HG02571 (cell line): ENCODE measurements at regions not wholly inside any gene's neighbourhood (a gene's known extent, or its start where the extent isn't known, plus 50 kb on each side); places are given as distances from the start of the nearest gene placed in this dataset.

Experiments used
- ATAC-seq: cut with Tn5 transposase; IDR thresholded peaks from one replicate; pipeline ENCODE4 v1.9.1; 2021; ENCODE audit warnings: mild to moderate bottlenecking, moderate library complexity; ENCODE audit not compliant: unreplicated experiment

DNA sequence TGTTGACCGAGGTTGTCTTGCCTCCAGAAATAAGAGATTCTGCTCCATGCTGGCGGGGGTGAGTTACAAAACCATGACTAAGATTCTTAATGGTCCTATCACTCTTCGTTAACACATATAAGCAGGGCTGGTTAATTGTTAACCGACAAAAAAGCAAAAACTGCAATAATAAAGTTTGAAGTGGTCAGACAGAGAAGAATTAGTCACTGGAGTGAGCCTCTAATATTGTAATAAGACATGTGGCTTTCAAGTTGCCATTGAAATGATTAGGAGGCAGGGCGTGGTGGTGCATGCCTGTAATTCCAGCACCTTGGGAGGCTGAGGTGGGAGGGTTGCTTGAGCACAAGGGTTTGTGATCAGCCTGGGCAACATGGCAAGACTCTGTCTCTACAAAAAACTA, 78.4 kb upstream of the NR2F2 start:
- ATAC-seq = no peak

DNA sequence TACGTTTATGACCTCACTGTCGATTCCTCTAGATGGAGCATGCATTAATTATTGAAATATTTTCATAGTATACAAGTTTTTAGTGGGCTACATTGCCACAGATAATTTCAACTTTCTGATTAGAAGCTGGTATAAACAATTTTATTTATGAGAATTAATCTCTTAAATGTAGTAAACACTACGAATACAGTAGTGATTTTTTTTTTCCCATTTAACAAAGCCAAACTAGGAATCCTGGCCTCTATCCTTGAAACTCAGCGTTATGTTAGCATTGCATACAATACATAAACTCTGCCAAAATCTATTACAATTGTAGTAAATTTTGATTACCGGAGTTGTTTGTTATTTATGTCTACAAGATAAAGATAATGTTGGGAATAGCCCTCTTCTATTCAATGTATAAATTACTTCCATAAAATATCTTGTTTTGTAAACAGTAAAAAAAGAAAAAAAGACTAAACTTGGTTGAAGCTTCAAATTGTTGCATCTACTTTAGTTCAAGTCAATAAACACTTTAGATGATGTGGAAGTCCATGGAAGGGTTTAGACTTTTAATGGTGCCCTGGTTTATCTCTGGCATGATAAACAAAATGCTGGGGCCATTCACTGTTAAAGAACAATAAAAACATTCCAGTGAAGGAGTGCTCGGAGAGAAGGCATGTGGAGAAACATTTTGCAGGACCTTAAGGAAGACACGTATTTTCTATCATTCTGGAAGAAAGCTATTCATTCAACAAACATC, 77.3 kb upstream of the NR2F2 start:
- no peak for ATAC-seq

DNA sequence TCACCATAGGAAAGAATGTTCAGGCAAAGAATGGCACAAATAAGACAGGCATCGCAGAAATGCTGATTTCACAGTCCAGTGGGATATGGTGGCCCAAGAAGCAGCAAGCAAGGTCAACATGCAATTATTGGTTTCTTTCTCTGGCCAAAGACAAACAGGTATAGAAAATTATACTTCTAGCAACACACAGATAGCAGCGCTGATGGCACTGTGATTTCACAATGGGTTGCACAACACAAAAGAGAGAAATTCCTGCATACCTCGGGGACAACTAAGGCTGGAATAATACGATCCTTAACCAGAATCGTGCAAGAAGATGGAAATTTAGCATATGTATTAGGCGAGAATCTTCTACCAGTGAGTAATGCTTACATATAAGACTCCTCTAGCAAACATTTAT, 76.3 kb upstream of the NR2F2 start:
- ATAC-seq = no peak

DNA sequence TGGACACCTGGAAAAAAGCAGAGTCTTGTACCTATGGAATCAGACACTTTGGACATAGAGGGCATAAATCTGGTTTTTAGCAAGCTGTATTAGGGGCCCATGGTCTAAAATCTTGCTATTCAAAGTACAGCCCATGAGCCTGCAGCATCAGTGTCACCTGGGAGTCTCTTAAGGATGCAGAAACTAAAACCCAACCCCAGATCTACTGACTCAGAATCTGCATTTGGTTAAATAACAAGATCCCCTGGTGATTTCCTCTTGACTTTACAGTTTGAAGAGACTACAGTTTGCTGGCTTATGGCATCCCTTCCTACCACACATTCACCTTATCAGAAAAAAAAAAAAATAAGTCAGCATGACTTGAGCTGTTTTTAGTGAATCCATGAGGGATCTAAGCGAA, 74.9 kb upstream of the NR2F2 start:
- no peak for ATAC-seq

DNA sequence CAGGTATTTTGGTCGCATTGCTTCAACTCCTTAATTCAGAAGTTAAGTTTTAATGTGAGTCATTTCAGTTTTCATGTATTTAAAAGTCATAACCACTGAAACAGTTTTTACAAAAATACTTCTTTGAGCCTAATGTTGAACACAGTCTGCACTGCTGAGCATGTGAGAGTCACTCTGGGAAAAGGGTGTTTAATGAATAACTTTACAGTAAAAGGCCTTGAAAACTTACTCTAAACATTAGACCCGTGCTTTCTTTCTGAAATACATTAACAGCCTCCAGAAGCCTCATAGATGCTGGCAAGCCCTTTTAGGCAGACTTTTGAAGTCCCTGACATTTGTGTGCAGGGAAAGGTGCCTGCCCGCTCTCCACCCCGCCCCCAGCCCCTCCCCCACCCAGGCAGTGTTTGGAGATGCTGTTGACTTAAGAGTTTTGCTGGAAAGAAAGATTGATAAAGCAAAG, 68.9 kb upstream of the NR2F2 start:
- peak; percentile 56 for ATAC-seq

DNA sequence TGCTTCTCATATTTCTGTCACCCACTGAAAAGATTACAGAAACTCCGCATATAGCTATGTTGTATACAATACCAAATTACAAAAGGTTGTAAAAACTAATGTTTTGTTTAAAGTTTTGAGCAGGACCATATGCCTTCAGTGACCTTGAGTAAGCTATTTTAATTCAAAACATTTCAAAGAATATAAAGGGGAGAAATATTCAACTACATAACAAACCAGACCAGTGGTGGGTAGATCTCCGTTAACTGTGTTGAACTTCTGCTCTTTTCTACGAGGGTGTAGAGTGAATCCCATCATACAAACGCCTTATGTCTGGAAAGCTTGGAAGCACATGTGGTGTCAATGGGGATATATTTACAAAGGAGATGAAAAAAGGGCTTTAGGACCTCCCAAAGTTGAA, 68.4 kb upstream of the NR2F2 start:
- no peak for ATAC-seq

DNA sequence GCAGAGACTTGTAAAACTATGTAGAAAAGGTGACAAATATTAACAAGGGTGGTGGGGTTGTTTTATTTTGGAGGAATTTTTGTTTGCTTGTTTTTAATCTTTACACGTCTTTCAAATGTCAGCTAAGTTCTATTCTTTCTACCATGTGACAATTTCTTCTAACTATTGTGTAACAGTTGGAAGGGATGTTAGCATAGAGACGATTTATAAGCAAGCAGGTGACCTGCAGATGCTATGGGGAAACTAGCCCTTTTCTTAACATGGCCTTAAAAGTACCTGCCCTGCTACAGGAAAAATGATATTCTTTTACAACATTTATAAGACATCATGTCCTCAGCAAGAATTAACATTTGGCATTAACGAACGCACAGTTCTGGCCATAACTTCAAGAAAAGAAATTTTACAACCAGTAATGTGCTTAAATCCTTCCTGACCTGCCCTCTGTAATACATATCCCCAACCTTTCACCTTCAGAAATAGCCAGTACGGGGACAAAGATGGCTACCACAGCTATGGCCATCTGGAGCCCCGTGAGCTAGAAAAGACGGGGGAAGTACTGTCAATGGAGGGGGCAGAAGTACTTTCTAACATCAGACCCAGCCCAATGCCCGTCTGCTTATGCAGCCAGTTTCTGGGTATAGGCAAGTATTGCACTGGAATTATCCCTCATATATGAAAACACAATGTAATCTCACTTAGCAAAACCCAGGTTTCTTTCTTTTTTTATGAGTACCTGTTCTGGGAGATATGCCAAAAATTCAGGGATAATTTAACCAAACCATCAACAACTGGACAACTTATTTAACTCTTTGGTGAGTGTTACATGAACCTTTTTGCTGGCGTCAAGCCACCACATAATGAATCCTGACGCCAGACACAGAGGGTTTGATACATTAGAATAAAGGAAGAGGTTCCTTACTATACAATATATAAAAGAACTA, 67.7 kb upstream of the NR2F2 start:
- ATAC-seq = no peak

DNA sequence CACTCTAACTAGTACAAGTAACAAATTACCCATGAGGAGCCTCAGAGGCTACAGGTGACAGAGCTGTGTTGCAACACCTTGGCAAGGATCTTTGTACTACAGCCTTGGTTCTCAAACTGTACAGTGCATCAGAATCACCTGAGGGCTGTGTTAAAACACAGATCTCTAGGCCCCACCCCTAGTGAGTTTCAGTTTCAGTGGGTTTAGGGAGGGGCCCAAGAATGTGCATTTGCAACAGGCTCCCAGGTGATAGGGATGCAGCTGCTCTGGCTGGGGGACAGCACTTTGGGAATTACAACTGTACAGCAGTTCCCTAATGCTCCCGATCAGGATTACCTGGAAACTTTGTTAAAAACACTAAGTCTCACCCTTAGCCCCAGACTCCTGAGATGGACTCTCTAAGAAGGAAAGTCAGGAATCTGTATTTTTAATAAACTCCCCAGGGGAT, 66.1 kb upstream of the NR2F2 start:
- ATAC-seq = no peak

DNA sequence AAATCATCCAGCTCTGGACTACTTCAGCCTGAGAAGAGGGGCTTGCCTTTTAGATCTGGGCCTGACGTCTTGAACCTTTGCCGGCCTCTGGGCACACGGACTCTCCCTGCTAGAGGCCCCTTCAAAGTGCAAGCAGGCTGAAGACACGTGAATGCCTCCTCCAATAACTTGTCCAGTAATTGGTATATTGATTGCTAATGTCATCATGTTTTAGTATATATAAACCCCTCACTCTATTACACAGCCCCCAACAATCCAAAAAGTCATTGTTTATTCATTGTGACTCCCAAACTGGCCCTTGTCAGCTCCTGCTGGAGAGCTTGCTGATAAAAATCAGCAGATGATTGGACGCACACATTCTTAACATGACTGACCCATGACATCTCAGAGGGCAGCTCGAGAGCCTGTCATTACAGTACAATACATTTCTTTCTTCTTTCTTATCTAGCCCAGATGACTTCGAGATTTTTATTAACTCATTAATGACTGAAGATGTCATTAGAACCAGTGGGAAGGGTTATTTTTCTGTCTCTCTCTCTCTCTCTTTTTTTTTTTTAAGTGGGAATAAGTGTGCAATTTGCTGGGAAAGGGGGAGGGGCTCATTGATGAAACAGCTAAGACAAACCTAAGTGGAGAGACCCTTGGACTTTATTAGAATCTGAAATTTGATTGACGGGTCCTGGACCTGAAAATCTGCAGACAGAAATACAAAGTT, 65.5 kb upstream of the NR2F2 start:
- ATAC-seq = no peak

DNA sequence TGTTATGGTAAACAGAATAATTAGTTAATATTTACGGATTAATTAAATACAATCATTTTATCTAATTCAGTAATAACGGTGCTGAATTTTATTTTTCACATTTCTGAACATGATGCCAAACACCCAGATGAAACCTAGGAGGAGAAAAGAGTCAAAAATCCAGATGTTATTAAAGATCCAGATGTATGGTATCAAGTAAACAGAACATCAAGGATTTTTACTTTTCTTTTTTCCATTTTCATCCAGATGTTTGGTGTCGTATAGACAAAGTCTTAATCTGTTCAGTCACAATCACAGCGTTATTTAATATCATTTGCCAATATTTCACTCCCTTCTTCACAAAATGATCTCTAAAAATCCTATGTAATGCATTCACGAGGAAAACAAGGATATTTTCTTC, 64.0 kb upstream of the NR2F2 start:
- no peak for ATAC-seq

DNA sequence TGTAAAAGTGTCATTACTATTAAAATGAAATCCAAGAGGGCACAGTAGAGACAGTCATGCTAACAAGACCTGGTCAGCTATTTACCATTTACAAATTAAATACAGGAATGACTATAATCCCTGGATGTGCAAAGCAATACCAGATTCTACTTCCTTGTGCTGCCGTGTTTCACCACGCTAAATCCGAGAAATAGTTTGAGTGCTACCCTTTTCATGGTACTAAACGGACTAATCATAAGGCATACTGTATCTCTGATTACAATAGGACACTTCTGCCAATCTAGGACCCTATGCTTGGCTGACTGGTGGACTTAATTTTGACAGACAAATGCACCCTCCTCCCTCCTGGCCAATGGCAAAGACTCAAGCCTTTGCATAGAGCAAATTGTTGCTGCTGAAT, 63.0 kb upstream of the NR2F2 start:
- ATAC-seq = no peak

DNA sequence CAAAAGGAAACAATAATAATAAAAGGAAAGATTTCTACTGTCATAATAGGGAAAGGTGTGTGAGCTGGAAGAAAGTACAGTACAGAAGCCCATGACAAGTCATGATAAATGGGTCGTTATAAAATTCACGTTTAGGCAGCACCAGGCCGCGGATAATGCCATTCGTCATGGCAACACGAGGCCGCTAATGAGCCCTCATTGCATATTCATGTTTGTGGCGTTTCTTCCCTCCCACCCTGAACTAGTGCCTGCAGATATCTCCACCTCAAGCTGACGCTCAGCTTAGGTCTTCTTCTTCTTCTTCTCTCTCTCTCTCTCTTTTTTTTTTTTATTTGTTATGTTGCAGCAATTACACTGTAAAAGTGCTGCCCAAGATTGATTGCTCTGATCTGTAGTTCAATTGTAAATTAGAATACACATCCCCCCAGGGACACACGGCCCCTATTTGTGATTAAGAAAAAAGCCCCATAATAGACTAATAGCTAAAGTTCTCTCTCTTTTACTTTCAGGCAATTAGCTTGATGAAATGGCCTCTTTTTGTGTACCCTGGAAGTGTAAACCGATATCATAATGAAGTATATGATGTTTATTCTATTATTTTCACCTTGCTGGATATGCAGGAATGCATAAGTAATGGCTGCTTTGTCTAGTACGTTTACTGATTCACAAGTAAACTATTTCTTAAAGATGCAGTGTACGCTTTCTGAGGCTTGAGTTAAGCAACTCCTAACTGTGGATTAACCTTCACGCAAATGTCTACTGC, 61.9 kb upstream of the NR2F2 start:
- no peak for ATAC-seq

DNA sequence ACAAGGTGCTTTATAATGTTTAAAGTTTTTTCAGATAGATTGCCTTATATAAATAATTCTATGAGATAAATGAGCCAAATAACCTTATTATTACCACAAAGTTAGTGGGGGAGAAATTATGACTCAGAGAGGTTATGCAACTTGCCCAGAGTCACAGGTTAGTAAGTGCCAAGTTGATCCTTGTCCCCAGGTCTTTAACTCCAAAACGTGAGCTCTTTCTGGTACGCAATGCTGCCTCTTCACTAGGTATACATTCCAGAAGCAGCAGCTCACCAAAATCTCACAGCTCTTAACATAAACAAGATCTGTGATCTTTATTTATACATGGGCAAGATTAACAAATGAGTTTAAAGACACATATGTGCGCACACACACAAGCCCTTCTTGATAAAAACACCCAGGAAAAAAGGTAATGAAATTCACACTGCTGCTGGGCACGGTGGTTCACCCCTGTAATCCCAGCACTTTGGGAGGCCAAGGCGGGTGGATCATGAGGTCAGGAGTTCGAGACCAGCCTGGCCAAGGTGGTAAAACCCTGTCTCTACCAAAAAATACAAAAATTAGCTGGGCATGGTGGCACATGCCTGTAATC, 59.8 kb upstream of the NR2F2 start:
- no peak for ATAC-seq

DNA sequence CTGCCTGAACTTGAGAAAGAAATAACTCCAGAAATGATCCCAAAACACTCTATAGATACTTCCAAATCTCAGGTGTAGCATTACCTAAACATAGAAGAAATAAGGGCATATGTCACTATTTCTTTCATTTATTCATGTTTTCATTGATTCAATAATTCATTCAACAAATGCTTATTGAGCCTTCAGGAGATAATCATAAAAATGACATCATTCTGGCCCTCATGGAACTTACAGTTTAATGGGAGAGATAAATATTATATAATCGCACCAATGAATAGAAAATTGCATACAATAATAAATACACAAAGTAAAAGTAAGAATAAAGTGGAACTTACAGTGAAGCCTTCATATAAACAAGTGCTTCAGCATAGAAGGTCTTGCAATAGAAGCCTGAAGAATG, 58.1 kb upstream of the NR2F2 start:
- ATAC-seq = no peak

DNA sequence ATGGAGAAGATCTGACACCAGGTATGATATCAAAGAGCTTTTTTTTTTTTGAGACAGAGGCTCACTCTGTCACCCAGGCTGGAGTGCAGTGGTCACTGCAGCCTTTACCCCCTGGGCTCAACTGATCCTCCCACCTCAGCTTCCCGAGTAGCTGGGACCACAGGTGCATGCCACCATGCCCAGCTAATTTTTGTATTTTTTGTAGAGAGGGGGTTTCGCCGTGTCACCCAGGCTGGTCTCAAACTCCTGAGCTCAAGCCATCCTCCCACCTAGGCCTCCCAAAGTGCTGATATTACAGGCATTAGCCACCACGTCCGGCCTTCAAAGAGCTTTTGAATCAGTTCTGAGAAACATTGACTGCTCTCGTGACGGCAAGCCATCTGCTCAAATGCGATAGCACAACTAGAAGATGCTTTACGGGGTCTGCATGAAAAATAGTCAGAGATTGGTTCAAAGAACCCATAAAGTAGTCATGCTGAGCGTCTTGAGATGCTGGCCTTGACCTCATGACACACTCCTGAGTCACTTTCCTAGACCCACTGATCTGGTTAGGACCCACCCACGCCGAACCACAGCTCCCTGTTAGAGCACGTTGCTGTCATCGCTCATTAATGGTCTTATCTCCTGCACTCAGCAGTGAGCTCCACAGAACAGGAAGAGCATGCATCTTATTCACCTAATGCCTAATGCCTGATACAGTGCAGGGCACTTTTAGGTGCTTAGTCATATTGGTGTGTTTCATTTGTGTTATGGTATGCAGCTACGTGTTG, 57.0 kb upstream of the NR2F2 start:
- ATAC-seq = no peak

DNA sequence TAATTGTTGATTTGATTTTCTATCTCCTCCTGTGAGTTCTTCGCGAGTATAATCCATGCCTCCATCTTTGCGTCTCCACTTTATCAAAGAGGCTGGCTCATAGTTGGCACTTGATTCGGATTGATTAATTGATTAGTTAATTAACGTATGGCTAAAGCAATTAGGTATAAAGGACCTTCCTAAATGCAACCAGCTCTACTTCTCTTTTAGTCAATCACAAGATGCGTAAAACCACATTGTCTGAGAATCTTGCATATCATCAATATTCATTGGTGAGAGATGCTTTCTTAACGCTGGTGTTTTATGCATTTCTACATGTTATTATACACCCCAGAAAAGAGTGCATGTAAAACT, 56.4 kb upstream of the NR2F2 start:
- ATAC-seq = no peak

DNA sequence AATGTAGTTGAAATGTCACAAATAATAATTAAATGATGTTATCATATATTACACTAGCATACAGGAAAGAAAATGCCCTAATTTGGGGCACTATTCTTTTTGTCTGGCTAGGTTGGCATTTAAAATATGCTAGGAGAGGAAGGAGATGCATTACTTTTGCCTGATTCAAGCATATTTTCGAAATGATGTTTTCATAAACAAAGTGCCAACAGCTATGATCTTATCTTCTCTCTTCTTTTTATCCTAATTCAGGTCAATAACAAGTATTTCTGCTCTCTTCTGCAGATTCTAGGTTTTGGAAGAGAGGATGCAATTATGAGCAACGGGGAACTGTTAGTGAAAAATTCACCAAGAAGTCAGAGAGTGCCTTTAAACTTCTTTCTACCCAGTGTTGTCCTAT, 55.8 kb upstream of the NR2F2 start:
- ATAC-seq = no peak

DNA sequence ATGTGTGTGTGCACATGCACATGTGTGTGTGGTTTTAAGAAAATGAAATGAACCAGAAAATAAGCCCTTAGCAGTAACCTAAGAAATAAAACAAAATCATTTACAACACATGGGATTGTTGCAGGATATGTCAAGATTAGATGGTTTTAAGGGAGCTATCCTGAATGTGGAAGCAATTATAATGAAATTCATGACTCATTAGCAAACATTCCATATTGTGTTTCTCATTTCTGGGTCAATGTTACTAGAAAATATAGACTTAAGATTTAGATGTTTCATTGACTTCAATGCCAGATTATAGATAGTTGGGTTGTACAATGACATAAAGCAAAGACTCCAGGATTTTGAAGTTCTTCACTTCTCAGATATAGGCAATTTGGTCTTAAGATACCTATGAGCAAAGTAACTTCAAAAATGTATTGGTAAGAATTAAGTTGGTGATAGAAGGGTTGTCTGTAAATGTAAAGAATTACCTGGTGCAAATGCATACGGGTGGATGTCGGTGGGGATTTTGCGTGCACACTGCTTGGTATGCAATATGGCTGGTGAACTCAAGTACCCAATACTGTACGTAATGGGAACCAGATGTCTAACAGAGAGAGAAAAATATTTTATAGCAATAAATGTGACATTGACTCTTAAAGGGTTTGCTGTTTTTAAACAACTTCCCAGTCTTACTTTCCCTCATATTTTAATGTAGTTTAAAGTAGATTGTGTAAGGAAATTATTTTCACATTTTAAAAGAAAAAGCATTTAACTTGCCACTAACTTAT, 53.9 kb upstream of the NR2F2 start:
- no peak for ATAC-seq
